IMR-90 (cell line): ENCODE measurements at regions not wholly inside any gene's neighbourhood (a gene's known extent, or its start where the extent isn't known, plus 50 kb on each side); places are given as distances from the start of the nearest gene placed in this dataset.

Experiments used
- CEBPB ChIP-seq: IDR thresholded peaks from 2 replicates; pipeline ENCODE4 v1.6.1; 2012; ENCODE audit warnings: low read depth, low read length, improper control_type of control experiment
- CHD1 ChIP-seq: IDR thresholded peaks from 2 replicates; pipeline ENCODE4 v1.6.1; 2012; ENCODE audit warnings: low read depth, low read length, improper control_type of control experiment
- CTCF ChIP-seq: conservative IDR thresholded peaks from 2 replicates; pipeline ENCODE4 v1.5.1; 2012; ENCODE audit warnings: mild to moderate bottlenecking, low read depth, low read length, improper control_type of control experiment
- MAZ ChIP-seq: IDR thresholded peaks from 2 replicates; pipeline ENCODE4 v1.6.1; 2012; ENCODE audit warnings: low read depth, mild to moderate bottlenecking, low read length, improper control_type of control experiment, moderate library complexity, borderline replicate concordance
- POLR2A ChIP-seq: IDR thresholded peaks from 2 replicates; pipeline ENCODE4 v1.6.1; 2012; ENCODE audit warnings: mild to moderate bottlenecking, low read depth, low read length
- RFX5 ChIP-seq: IDR thresholded peaks from 2 replicates; pipeline ENCODE4 v1.8.0; 2012; ENCODE audit warnings: low read depth, mild to moderate bottlenecking, low read length, moderate library complexity

- TF ChIP-seq CTCF (no peak), POLR2A (no peak), CEBPB (no peak), RFX5 (no peak), MAZ (no peak), CHD1 (no peak)
Observed at GRCh38 chr5:54753753-54754152, 231.6 kb downstream of the ESM1 start.
